Suprapubic skin (tissue), 4 donors: ENCODE measurements at regions not wholly inside any gene's neighbourhood (a gene's known extent, or its start where the extent isn't known, plus 50 kb on each side); places are given as distances from the start of the nearest gene placed in this dataset.

Source experiments
- EP300 ChIP-seq: sonication (generic); formaldehyde crosslinking; IDR thresholded peaks from one replicate; pipeline ENCODE4 v1.6.1; 2017; ENCODE audit warnings: antibody characterized with exemption
- POLR2A ChIP-seq, 2 donors: fragments of 450-650 bp; IDR thresholded peaks; one replicate each; pipeline ENCODE4 v1.6.1; 2017; ENCODE audit warnings: antibody characterized with exemption in 2 of 2, mild to moderate bottlenecking in 2 of 2, moderate library complexity in 2 of 2
- POLR2AphosphoS5 ChIP-seq, 3 donors: sonication (generic); formaldehyde crosslinking; IDR thresholded peaks; one replicate each; pipeline ENCODE4 v1.6.1; 2017; ENCODE audit warnings: antibody characterized with exemption in 3 of 3
- TF ChIP-seq, protein P1 (sequence below), 2 donors: fragments of 200-600 bp in 1 of 2; fragments of 450-650 bp in 1 of 2; sonication (generic) in 1 of 2; IDR thresholded peaks; one replicate each; pipeline ENCODE4 v1.5.1; 2016 to 2019; ENCODE audit warnings: antibody characterized with exemption in 2 of 2, mild to moderate bottlenecking in 1 of 2, moderate library complexity in 1 of 2

- TF ChIP-seq EP300 = no peak
- TF ChIP-seq POLR2AphosphoS5 (IDR thresholded peaks at IDR 0.05) = no peak
- TF ChIP-seq, protein P1, sequence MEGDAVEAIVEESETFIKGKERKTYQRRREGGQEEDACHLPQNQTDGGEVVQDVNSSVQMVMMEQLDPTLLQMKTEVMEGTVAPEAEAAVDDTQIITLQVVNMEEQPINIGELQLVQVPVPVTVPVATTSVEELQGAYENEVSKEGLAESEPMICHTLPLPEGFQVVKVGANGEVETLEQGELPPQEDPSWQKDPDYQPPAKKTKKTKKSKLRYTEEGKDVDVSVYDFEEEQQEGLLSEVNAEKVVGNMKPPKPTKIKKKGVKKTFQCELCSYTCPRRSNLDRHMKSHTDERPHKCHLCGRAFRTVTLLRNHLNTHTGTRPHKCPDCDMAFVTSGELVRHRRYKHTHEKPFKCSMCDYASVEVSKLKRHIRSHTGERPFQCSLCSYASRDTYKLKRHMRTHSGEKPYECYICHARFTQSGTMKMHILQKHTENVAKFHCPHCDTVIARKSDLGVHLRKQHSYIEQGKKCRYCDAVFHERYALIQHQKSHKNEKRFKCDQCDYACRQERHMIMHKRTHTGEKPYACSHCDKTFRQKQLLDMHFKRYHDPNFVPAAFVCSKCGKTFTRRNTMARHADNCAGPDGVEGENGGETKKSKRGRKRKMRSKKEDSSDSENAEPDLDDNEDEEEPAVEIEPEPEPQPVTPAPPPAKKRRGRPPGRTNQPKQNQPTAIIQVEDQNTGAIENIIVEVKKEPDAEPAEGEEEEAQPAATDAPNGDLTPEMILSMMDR (IDR thresholded peaks at IDR 0.05) = no peak
- TF ChIP-seq POLR2A (IDR thresholded peaks at IDR 0.05) = no peak
Measured at GRCh38 chr15:31830591-31830990, 199.7 kb upstream of the CHRNA7 start.
